HUES64 (cell line): ENCODE measurements at regions not wholly inside any gene's neighbourhood (a gene's known extent, or its start where the extent isn't known, plus 50 kb on each side); places are given as distances from the start of the nearest gene placed in this dataset.

Experiments
- H3K27ac ChIP-seq: 2 replicates; pipeline ENCODE4 v1.7.0; 2013; ENCODE audit warnings: low read depth, low read length, inconsistent platforms
- H3K27me3 ChIP-seq: 2 replicates; pipeline ENCODE4 v1.6.1; 2013; ENCODE audit warnings: mild to moderate bottlenecking, low read length; ENCODE audit not compliant: insufficient read depth
- H3K36me3 ChIP-seq: 2 replicates; pipeline ENCODE4 v1.6.1; 2013; ENCODE audit warnings: mild to moderate bottlenecking, low read length; ENCODE audit not compliant: insufficient read depth
- H3K4me1 ChIP-seq: 2 replicates; pipeline ENCODE4 v1.6.1; 2013; ENCODE audit warnings: mild to moderate bottlenecking, low read length, moderate library complexity; ENCODE audit not compliant: insufficient read depth
- H3K4me3 ChIP-seq: 2 replicates; pipeline ENCODE4 v1.5.1; 2013; ENCODE audit warnings: mild to moderate bottlenecking, low read length, moderate library complexity
- H3K9ac ChIP-seq: 2 replicates; pipeline ENCODE4 v1.6.1; 2013; ENCODE audit warnings: mild to moderate bottlenecking, low read depth, low read length
- H3K9me3 ChIP-seq: 2 replicates; pipeline ENCODE4 v1.6.1; 2013; ENCODE audit warnings: low read depth, low read length; ENCODE audit not compliant: insufficient read depth
- WGBS: fragments of 150-250, 120-280 bp; methylation state at CpG from one replicate; pipeline ENCODE4 v1.1.7; 2013; ENCODE audit warnings: missing lambda C conversion rate; 5-methylcytosine and 5-hydroxymethylcytosine counted together

DNA sequence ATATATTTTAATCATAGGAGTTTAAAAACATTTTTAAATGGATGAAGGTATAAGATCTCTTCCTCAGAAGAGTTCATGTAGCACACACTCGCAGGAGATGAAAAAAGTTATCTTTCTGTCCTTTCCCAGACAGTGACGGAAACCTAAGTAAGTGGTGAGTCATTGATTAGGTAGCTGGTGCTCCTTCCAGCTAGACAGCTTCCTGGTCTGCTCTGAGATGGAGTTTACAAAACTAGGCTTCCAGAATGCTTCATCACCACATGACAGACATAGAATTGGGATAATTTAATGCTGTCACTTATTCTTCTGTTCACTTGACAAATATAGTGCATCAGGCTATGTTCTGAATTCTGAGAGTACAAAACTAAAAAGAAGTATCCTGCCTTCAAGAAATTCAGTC is 2393.0 kb upstream of the C9orf72 start:
- 77% methylated on average over 2 of the region's 2 CpGs for WGBS
- H3K27ac ChIP-seq = no peak overlapping the region
- no peaks in the 10 kb centered on the region for H3K4me1 ChIP-seq

DNA sequence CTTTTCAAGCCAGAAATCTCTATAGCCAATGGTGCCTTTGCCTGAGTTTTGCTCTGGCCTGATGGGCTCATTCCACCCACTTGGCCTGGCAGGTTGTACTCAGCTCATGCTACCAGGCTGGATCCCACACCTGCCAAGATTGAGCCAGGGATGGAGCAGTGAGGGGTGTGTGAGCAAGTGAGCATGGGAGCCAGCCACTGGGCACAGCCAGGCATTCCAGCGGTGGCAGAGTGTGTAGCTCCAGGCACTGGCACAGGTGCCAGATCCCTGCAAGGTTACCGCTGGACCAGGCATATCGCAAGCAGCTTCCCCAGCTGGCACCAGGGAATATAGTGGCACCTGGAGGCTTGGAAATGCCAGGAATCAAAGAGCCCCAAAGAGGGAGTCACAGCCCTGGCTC is 2395.6 kb upstream of the C9orf72 start:
- H3K27me3 ChIP-seq = no peaks in the 10 kb centered on the region
- no peak overlapping the region for H3K9ac ChIP-seq
- H3K9me3 ChIP-seq = 0 out of 2 replicates have a peak, but pooled peaks cover 5% of the 10 kb centered on the region
- H3K27ac ChIP-seq = no peak overlapping the region
- no peaks in the 10 kb centered on the region for H3K36me3 ChIP-seq
- no peak overlapping the region for H3K4me3 ChIP-seq
- H3K4me1 ChIP-seq = no peaks in the 10 kb centered on the region
- WGBS = 98% methylated on average over 3 of the region's 3 CpGs

More for the DNA sequence above, 2393.0 kb upstream of the C9orf72 start:
- no peaks in the 10 kb centered on the region for H3K36me3 ChIP-seq
- 0 out of 2 replicates have a peak, but pooled peaks cover 5% of the 10 kb centered on the region for H3K9me3 ChIP-seq
- H3K27me3 ChIP-seq = no peaks in the 10 kb centered on the region
- no peak overlapping the region for H3K4me3 ChIP-seq
- no peak overlapping the region for H3K9ac ChIP-seq

DNA sequence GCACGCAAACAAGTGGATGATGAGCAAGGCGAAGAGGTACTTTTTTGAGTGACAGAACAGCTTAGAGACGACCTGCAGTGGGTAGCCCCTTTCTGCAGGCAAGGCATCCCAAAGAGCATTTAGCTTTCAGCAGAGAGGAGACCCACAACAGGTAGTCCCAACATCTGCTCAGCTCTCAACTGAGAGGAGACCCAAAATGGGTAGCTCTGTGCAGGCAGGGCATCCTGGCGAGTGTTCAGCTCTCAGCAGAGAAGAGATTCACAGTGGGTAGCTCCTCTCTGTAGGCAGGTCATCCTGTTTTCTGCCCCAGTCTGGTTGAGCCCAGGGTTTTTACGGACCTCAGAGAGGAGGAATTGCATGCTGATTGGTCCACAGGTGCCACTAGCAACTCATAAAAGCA is 2396.1 kb upstream of the C9orf72 start:
- Histone ChIP-seq H3K27me3 (no peaks in the 10 kb centered on the region), H3K4me3 (no peak overlapping the region), H3K27ac (no peak overlapping the region), H3K4me1 (no peaks in the 10 kb centered on the region), H3K9ac (no peak overlapping the region), H3K9me3 (0 out of 2 replicates have a peak, but pooled peaks cover 5% of the 10 kb centered on the region), H3K36me3 (no peaks in the 10 kb centered on the region)
- WGBS = 97% methylated on average over 5 of the region's 5 CpGs

DNA sequence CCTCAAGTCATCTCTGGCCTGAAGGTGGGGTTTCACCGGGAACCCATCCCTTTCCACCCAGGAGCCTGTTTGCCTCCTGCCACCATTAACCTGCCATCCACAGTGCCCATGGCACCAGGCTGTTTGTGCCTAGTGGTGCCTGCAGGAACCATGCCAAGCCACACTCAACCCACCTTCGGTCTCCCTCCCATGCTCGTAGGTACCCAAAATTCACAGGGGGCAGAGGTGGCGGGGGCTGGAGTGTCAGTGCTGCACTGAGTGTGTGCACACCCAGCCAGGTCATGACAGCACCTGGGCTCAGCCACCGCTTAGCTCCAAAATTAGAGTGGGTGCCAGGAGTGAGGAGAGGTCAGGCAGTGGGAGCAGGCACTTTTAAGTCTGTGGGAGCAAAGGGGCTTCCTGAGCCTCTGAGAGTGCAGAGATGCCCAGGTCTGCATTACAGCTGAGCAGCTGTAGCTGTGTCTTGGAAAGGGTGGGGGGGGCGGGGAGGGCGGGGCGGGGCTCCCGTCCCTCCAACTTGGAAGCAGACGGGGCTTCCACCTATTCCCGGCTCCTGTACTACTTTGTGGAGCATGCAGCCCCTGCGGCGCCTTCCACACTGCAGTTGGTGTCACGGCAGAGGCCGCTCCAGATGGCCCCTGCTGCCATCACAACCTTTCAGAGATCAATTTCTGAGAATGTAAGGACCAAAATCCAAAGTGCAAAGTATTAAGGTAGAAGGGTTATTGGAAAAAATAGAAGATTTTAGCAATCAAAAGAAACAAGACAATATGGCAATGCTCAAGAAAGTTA is 2396.8 kb upstream of the C9orf72 start:
- WGBS = 81% methylated on average over 15 of the region's 15 CpGs
- H3K4me1 ChIP-seq = no peaks in the 10 kb centered on the region

DNA sequence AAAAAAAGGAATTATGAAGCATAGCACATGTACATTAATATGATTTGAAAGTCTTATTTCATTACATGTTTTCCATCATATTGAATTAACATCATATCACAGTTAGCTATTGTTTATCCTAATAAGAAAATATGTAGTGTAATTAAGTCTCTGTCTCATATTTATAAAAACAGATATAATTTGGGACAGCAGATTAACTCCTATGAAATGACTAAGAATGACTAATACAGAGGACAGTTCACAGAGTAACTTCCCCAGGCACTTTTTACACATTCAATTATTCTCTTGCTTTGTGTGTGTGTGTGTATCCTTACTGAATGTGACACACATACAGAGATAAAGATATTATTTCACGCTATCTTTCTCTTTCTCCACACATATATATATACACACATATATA is 2400.9 kb upstream of the C9orf72 start:
- Histone ChIP-seq H3K4me1 (no peaks in the 10 kb centered on the region), H3K27me3 (no peaks in the 10 kb centered on the region), H3K9me3 (0 out of 2 replicates have a peak, but pooled peaks cover 4% of the 10 kb centered on the region), H3K36me3 (no peaks in the 10 kb centered on the region), H3K27ac (no peak overlapping the region), H3K9ac (no peak overlapping the region), H3K4me3 (no peak overlapping the region)
- no CpG with 5 or more reads among the region's 1 CpG for WGBS

More for the DNA sequence above, 2396.8 kb upstream of the C9orf72 start:
- Histone ChIP-seq H3K27ac (no peak overlapping the region), H3K36me3 (no peaks in the 10 kb centered on the region), H3K27me3 (no peaks in the 10 kb centered on the region), H3K4me3 (no peak overlapping the region), H3K9me3 (0 out of 2 replicates have a peak, but pooled peaks cover 5% of the 10 kb centered on the region), H3K9ac (no peak overlapping the region)

DNA sequence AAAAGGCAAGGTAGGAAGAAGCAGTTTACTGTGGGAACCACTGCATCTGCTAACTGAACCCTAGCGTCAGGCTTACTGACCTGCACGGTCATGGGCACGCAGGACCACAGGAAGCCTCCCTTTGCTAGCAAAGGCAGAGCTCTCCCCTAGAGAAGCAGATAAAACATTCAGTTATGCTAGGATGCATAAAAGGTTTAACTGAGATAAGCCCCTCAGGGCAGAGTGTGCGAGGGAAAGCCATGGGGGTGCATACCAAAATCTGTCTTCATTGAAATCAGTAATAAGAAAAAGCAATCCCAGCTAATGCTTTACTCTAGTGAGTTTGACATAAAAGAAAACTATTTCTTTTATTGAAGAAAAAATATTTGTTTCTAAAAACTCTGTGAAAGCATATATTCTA is 2403.7 kb upstream of the C9orf72 start:
- no peaks in the 10 kb centered on the region for H3K4me1 ChIP-seq
- no peaks in the 10 kb centered on the region for H3K36me3 ChIP-seq
- no peak overlapping the region for H3K9ac ChIP-seq
- no peaks in the 10 kb centered on the region for H3K27me3 ChIP-seq
- WGBS = 76% methylated on average over 4 of the region's 4 CpGs
- no peak overlapping the region for H3K4me3 ChIP-seq
- no peak overlapping the region for H3K27ac ChIP-seq
- no peaks in the 10 kb centered on the region for H3K9me3 ChIP-seq

DNA sequence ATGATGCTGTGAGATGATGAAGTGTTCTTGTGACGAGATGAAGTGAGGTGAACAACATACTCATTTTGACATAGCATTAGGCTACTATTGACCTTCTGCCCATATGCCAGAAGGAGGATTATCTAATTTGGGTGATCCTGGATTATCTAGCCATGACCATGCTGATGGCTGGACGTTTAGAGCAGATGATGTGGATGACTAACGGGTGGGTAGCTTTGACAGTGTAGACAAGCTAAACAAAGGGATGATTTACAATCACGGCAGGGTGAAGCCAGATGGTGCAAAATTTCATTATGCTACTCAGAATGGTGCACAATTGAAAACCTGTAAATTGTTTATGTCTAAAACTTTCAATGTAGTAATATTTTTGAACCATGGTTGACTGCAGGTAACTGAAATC is 2403.4 kb upstream of the ACO1 start:
- 88% methylated on average over 4 of the region's 4 CpGs for WGBS
- Histone ChIP-seq H3K27ac (no peak overlapping the region), H3K4me3 (no peak overlapping the region), H3K9me3 (no peaks in the 10 kb centered on the region), H3K27me3 (no peaks in the 10 kb centered on the region), H3K36me3 (no peaks in the 10 kb centered on the region), H3K4me1 (no peaks in the 10 kb centered on the region), H3K9ac (no peak overlapping the region)

DNA sequence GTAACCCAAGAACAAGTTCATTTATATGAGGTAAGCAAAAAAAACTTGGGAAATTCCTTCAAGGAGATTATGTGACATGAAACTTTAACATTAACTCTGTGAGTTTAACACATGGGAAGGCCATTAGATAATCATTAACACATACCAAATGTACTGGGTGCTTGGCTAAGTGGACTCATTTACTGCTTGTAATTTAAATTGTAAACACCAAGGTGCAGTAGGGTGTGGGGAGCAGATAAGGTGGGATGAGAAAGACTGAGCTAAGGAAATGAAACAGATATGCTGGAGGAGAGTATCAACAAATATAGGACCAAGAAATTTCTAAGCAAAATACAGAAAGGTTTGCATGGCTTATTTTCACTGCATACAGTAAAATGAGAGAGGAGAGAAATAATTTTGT is 2384.8 kb upstream of the ACO1 start:
- no peak overlapping the region for H3K9ac ChIP-seq
- no peaks in the 10 kb centered on the region for H3K27me3 ChIP-seq
- no peak overlapping the region for H3K4me3 ChIP-seq
- H3K36me3 ChIP-seq = no peaks in the 10 kb centered on the region
- no peak overlapping the region for H3K27ac ChIP-seq
- no peaks in the 10 kb centered on the region for H3K4me1 ChIP-seq
- no peaks in the 10 kb centered on the region for H3K9me3 ChIP-seq

DNA sequence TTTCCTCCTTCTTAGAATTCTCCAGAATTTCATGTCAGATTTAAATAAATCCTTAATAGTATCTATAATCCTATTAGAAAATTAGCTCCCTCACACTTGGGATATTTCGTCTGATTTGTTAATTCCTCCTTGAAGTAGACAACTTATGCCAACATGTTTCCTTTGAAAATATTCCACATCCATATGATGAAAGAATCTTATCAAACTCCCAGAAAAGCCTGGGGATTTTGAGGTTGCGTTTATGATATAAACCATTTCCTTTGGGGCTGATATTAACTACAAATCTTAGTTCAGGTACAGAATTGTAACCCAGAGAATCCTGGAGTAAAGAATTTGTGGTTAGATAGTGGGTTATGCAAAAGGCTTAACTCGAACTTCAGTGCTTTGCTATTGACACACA is 2373.8 kb upstream of the ACO1 start:
- Histone ChIP-seq H3K9ac (no peak overlapping the region), H3K4me3 (no peak overlapping the region), H3K4me1 (no peaks in the 10 kb centered on the region), H3K9me3 (no peaks in the 10 kb centered on the region), H3K27me3 (no peaks in the 10 kb centered on the region), H3K36me3 (no peaks in the 10 kb centered on the region), H3K27ac (no peak overlapping the region)
- 100% methylated on average over 2 of the region's 3 CpGs for WGBS

DNA sequence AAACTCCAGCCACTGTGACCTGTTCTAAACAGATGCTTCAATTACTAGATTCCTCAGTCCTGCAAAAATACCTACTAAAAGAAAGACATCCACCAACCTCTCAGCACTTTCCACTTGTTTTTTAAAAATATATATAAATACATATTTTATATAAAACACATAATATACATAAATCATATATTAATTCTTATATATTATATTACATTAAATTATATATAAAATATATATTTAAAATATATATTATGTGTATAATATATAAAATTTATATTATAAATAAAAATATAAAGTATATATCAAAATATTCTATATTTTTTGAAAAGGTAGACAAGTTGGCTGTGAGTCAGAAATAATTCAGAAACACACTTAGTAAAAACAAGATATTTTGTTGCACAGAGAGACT is 2371.8 kb upstream of the ACO1 start:
- Histone ChIP-seq H3K4me1 (no peaks in the 10 kb centered on the region), H3K27me3 (no peaks in the 10 kb centered on the region), H3K9me3 (no peaks in the 10 kb centered on the region), H3K4me3 (no peak overlapping the region), H3K27ac (no peak overlapping the region), H3K9ac (no peak overlapping the region), H3K36me3 (no peaks in the 10 kb centered on the region)

DNA sequence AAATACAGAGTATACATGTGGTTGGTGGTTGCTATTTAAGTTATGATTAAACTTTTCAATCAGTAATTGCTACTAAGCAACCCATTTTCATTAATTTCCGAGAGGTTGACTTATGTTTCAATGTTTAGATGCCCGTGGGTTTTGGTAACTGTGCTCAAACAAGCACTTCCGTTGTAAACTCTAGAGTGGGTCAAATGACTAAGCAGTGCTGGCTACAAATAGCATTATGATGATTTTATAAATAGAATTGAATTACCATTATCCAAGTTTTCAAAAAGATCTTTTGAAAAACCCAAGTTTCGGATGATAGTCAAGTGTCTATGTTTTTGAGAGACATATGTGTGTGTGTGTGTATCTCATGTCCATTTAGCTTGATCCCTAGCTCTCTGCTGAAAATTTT is 2369.4 kb upstream of the ACO1 start:
- Histone ChIP-seq H3K4me3 (no peak overlapping the region), H3K27me3 (no peaks in the 10 kb centered on the region), H3K9me3 (no peaks in the 10 kb centered on the region), H3K9ac (no peak overlapping the region), H3K36me3 (no peaks in the 10 kb centered on the region), H3K4me1 (no peaks in the 10 kb centered on the region), H3K27ac (no peak overlapping the region)
- WGBS = 88% methylated on average over 4 of the region's 4 CpGs

DNA sequence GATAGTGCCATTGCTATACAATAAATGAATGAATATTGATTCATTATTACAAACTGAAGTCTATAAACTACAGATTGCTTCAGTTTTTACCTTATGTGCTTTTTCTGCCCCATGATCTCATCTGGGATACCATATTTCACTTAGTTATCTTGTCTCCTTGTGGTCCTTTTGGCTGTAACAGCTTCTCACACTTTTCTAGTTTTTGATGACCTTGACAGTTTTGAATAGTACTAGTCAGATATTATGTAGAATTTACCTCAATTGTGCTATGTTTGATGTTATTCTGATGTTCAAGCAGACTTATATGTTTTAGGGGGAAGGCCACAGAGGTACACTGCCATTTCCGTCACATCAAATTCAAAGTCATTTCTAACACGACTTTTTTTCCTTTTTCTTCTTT is 2364.3 kb upstream of the ACO1 start:
- Histone ChIP-seq H3K27ac (no peak overlapping the region), H3K4me3 (no peak overlapping the region), H3K36me3 (no peaks in the 10 kb centered on the region), H3K27me3 (no peaks in the 10 kb centered on the region), H3K4me1 (no peaks in the 10 kb centered on the region), H3K9ac (no peak overlapping the region), H3K9me3 (no peaks in the 10 kb centered on the region)
- WGBS = no CpG with 5 or more reads among the region's 2 CpGs
